GM19468 (cell line): ENCODE measurements at regions not wholly inside any gene's neighbourhood (a gene's known extent, or its start where the extent isn't known, plus 50 kb on each side); places are given as distances from the start of the nearest gene placed in this dataset.

Experiments used
- ATAC-seq: cut with Tn5 transposase; IDR thresholded peaks from one replicate; pipeline ENCODE4 v1.9.1; 2021; ENCODE audit warnings: mild to moderate bottlenecking, moderate library complexity, moderate number of reproducible peaks; ENCODE audit not compliant: unreplicated experiment; ENCODE audit errors: extremely low read depth

DNA sequence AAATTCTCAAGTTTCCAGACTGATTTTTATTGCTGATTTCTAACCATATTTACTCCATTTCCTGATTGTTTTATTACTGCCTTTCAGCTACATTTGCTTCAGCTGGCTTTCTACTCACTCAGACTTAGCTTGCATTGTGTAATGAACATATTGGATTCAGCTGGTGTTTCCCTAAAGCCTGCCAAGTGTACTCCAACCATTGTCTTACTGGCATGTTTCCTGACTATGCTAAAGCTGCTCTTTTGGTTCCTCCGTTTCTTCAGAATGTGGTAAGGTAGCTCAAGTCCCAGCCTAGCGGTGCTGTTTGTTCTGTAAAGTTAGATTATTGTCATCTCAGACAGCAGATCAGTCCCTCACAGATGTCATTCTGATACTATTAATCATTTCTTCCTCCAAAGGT is 53.1 kb upstream of the GLRA2 start:
- no peak for ATAC-seq

DNA sequence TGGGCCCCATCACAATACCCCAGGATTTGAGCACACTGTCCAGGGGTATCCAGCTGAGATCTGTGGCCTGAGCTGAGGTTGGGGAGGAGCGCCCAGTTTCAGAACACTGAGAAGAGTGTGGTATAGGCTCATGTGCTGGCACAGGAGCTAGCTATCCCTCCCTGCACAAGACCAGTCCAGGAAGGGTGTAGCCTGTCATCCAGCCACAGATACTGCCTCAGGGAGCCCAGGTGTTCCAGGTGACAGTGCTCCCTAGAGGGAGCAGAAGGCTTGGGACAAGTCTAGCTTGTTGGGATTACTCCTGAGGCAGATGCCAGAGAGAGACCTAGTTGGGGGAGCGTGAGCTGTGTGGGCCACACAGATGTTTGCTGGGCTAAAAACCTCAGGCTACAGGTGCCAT is 79.6 kb upstream of the GLRA2 start:
- ATAC-seq, result no peak

DNA sequence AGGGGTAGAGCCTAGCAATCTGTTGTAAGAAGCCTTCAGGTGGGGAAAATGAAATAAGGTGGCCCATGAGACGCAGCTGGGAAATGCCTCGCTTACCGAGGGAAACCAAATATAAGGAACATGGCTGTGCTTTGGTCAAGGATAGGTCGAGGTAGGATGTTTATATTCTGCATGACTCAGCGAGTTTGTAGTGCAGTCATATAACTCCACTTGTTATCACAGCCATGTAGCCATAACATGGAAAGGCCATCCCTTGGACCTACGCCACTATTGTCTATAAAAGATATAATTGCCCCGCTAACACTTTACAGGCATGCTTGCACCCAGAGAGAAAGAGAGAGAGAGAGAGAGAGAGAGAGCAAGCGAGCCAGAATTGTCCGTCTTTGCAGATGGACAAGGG is 80.9 kb upstream of the GLRA2 start:
- ATAC-seq, result no peak

- ATAC-seq, result no peak
These were observed 89.2 kb upstream of the GLRA2 start for GRCh38 chrX:14440106-14440505.

DNA sequence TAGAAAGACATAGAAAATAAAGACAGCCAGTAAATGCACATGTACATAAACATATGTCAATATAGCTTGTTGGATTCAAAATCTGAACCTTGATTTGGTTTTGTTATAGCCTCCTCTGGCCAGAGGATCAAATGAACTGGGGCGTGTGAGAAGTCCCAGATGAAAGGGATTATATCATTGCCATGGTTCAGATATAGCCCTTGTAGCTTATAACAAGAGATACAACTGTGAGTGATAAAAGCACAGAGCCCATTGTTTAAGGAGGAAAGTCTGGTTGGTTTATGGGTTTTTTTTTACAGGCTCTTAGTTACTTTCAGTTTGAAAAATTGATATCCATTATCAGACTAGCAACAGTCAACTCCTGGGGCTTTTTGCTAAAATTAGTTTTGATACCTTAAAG is 101.7 kb upstream of the GLRA2 start:
- no peak for ATAC-seq

DNA sequence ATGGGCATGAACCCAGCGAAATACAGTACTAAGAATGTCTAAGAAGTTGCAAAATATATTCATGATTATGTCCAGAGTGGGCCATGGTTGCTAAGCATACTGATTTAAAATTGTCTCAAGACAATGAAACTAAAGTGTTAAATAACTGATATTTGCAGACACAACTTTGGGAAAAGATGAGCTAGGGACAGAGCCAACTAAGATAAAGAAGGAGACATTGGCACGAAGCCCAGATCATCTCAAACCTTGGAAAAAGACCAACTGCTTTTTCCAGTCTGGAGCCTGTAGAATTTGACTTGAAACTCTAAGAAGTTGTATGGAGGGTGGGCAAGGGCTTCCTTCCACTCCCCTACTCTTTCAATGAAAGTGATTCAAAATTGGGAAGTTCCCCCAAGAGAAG is 108.5 kb upstream of the GLRA2 start:
- ATAC-seq, result no peak

DNA sequence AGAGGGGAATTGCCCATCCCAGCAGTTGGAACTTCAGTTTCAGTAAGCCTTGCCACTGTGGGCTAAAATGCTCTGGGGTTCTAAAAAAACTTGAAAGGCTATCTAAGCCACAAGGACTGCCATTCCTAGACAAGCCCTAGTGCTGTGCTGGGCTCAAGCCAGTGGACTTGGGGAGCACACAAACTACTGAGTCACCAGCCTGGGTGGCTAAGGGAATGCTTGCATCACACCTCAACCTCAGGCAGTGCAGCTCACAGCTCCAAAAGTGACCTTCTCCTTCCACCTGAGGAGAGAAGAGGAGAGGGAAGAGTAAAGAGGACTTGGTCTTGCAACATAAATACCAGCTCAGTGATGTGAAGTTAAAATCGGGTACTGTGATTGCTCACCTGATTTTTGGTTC is 116.7 kb upstream of the GLRA2 start:
- ATAC-seq, result no peak

GRCh38 chrX:14411326-14411725 is 118.0 kb upstream of the GLRA2 start:
- no peak for ATAC-seq

DNA sequence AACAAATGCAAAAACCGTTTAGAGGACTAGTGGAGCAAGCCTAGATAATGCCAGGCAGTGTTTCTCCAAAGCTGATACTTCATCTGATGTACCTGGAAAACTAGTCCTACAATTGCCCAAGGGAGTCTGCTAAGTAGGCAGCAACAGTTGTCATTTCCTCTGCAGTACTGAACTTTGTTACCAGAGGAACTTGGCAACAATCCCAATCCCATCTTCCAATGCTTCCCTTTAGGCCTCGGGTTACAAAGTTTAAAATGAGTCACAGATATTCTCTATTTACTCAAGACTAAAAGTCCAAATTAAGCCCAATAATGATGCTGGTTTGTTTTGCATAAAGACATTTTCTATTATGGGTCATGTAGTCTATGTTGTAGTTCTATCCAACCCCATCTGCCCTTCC is 120.0 kb upstream of the GLRA2 start:
- ATAC-seq, result no peak

DNA sequence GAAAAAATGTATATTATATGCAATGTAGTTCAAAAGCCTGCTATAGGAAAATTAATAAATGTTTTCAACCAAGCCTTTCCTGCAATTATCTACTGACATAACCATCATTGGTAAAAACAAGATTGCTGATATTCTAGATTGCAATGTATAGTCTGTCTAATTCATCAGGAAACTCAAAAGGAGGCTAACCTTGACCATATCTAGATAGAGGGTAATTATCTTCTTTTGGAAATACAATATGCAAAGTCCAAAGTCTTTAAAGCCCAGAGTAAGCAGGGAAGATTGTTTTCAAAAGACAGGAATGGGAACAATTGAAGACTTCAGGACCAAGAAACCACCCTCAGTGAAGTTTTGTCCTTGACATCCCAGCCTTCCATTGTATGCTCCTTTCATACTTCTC is 123.1 kb upstream of the GLRA2 start:
- ATAC-seq, result no peak

- no peak for ATAC-seq
These were observed 130.6 kb upstream of the GLRA2 start for GRCh38 chrX:14398725-14399124.

DNA sequence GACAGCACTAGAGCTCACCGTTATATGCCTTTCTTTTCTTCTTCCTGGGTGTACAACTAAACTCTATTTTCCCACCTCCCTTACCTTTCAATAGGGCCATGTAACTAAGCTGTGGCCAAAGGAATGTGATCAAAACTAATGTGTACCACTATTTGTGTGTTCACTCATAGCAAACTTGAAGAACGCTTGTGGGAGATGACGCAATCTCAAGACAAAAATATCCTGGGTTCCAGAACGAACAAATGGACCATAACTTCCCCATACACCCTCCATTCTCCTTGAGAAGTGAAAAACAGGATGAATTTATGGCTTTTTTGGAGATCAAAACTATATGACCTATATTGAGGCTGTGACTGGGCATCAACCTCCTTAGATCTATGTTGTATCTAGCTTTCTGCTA is 139.7 kb upstream of the GLRA2 start:
- no peak for ATAC-seq

DNA sequence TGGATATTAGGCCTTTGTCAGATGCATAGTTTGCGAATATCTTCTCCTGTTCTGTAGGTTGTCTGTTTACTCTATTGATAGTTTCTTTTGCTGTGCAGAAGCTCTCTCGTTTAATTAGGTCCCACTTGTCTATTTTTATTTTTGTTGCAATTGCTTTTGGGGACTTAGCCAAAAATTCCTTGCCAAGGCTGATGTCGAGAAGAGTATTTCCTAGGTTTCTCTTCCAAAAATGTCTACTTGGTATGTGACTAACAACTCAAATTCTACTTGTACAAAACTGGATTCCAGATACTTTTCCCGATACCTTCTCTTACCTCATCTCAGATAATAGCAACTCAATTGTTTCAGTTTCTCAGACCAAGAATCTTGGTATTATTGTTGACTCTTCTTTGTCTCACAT is 142.4 kb upstream of the GLRA2 start:
- ATAC-seq, result no peak

DNA sequence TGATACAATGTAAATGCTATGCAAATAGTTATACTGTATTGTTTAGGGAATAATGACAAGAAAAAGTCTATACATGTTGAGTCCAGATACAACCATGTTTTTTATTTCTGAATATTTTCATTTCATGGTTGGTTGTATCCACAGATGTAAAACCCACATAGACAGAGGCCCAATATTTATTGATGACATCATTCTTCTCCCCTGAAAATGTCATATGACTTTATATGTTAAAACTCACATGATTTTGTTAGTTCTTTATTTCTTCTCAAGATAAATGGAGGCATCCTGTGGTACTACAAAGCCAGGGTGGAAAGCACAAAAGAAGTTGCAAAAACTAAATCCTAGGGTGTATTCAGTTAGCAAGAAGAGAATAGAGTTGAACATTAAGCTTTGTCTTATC is 149.3 kb upstream of the GLRA2 start:
- no peak for ATAC-seq

GRCh38 chrX:14377427-14377826 is 151.9 kb upstream of the GLRA2 start:
- ATAC-seq, result no peak

GRCh38 chrX:14363728-14364127 is 165.6 kb upstream of the GLRA2 start:
- ATAC-seq, result no peak

- no peak for ATAC-seq
These were observed 166.6 kb upstream of the GLRA2 start for GRCh38 chrX:14362721-14363120.

GRCh38 chrX:14361435-14361834 is 167.9 kb upstream of the GLRA2 start:
- no peak for ATAC-seq

- ATAC-seq, result no peak
These were observed 169.6 kb upstream of the GLRA2 start for GRCh38 chrX:14359727-14360126.

DNA sequence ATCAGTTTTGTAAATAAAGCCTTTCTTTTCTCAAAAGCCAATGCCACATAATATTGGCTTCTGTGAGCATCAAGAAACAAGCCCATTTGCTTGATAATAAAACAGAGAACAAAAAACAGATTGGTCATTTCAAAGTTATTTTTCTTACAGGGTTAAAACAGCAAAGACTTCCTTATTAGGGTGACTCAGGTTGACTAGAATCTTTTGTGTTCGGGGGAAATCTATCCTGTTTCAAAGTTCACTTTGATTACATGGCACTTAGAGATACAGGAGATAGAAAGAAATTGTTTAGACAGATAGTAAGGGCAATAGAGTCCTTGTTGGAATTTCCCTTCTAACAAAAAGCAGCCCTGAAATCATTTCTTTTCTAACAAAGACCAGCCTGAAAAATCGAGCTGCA is 170.0 kb upstream of the GLRA2 start:
- ATAC-seq, result no peak

- ATAC-seq, result no peak
These were observed 172.0 kb upstream of the GLRA2 start for GRCh38 chrX:14357314-14357713.

GRCh38 chrX:14356401-14356800 is 172.9 kb upstream of the GLRA2 start:
- ATAC-seq, result no peak

DNA sequence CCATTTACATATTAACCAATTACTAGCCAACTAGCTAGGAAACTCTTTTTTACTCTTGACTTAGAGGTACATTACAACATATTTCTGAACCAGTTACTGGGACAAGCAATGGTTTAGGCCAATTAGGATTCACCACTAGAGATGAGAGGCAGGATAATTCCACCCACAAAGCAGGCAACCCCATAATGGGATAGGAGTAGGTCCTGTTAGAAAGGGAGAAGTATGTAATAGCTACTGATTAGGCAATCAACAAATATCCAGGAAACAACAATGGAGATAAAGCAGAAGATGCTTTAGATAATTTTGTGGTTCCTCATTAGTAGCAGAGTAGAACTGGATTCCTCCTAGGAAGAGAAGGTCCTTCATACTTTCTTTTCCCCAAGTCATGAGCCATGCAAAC is 173.8 kb upstream of the GLRA2 start:
- ATAC-seq, result no peak
